ENCODE measurements at regions not wholly inside any gene's neighbourhood (a gene's known extent, or its start where the extent isn't known, plus 50 kb on each side); places are given as distances from the start of the nearest gene placed in this dataset.
A peak's percentile ranks its signal among the peaks of the same experiment; 100 is the strongest.

- peak; percentile 49 for DNase-seq
Measured at GRCh38 chr2:224325941-224326340, 76.0 kb downstream of the FAM124B start.

GRCh38 chr2:224324604-224325003, 77.3 kb downstream of the FAM124B start:
- DNase-seq, result no peak

GRCh38 chr2:224320660-224321059, 81.2 kb downstream of the FAM124B start:
- no peak for DNase-seq

GRCh38 chr2:224319750-224320149, 82.2 kb downstream of the FAM124B start:
- no peak for DNase-seq

GRCh38 chr2:224312741-224313140, 89.2 kb downstream of the FAM124B start:
- no peak for DNase-seq

- DNase-seq, result no peak
Measured at GRCh38 chr2:224310943-224311625, 90.8 kb downstream of the FAM124B start.

GRCh38 chr2:224309176-224309575, 92.7 kb downstream of the FAM124B start:
- no peak for DNase-seq

- no peak for DNase-seq
Measured at GRCh38 chr2:224308272-224308911, 93.5 kb downstream of the FAM124B start.

- no peak for DNase-seq
Measured at GRCh38 chr2:224302952-224303351, 99.0 kb downstream of the FAM124B start.

GRCh38 chr2:224293976-224294375, 107.9 kb downstream of the FAM124B start:
- no peak for DNase-seq

- no peak for DNase-seq
Measured at GRCh38 chr2:224287531-224287930, 114.4 kb downstream of the FAM124B start.

- DNase-seq, result no peak
Measured at GRCh38 chr2:224286923-224287322, 115.0 kb downstream of the FAM124B start.

GRCh38 chr2:224284134-224284946, 117.6 kb downstream of the FAM124B start:
- no peak for DNase-seq

GRCh38 chr2:224283466-224283965, 118.4 kb downstream of the FAM124B start:
- DNase-seq, result no peak

GRCh38 chr2:224281374-224281773, 120.5 kb downstream of the FAM124B start:
- no peak for DNase-seq

GRCh38 chr2:224278531-224278930, 123.4 kb downstream of the FAM124B start:
- no peak for DNase-seq

- DNase-seq, result no peak
Measured at GRCh38 chr2:224276251-224276650, 125.7 kb downstream of the FAM124B start.

- DNase-seq, result no peak
Measured at GRCh38 chr2:224272237-224272910, 129.5 kb downstream of the FAM124B start.

- DNase-seq, result no peak
Measured at GRCh38 chr2:224271617-224272236, 130.2 kb downstream of the FAM124B start.

- no peak for DNase-seq
Measured at GRCh38 chr2:224268441-224268840, 133.5 kb downstream of the FAM124B start.

- DNase-seq, result no peak
Measured at GRCh38 chr2:224264259-224264658, 137.6 kb downstream of the FAM124B start.

- no peak for DNase-seq
Measured at GRCh38 chr2:224263571-224264043, 138.3 kb downstream of the FAM124B start.
